Mucosa of descending colon (tissue), 3 donors: ENCODE measurements at regions not wholly inside any gene's neighbourhood (a gene's known extent, or its start where the extent isn't known, plus 50 kb on each side); places are given as distances from the start of the nearest gene placed in this dataset.

Source experiments
- ATAC-seq: fragments of 200-7000 bp; cut with Tn5 transposase; one replicate; pipeline ENCODE4 v1.9.1; 2020; ENCODE audit warnings: mild to moderate bottlenecking, moderate library complexity
- DNase-seq, 3 donors: peaks; one replicate each; pipeline ENCODE4 v3.0.0-alpha.2; 2020
- H3K36me3 ChIP-seq: fragments of 200-600 bp; one replicate; pipeline ENCODE4 v1.8.0; 2021; ENCODE audit warnings: low read depth, mild to moderate bottlenecking
- H3K4me1 ChIP-seq: fragments of 200-600 bp; one replicate; pipeline ENCODE4 v1.8.0; 2021; ENCODE audit warnings: low read depth, mild to moderate bottlenecking
- H3K4me3 ChIP-seq: fragments of 200-600 bp; one replicate; pipeline ENCODE4 v1.8.0; 2021; ENCODE audit warnings: mild to moderate bottlenecking
- H3K9me3 ChIP-seq: fragments of 200-600 bp; one replicate; pipeline ENCODE4 v1.8.0; 2021; ENCODE audit warnings: mild to moderate bottlenecking
- CTCF ChIP-seq: fragments of 200-600 bp; IDR thresholded peaks from one replicate; pipeline ENCODE4 v1.8.0; 2022; ENCODE audit warnings: antibody characterized with exemption, mild to moderate bottlenecking
- intact Hi-C, 2 donors: fragments of 100-400 bp; cut with DNase I in 1 of 2; cut with micrococcal nuclease in 1 of 2; formaldehyde crosslinking; loops; one replicate each; pipeline versions ENCODE4 v1.11.0 to v1.11.1; 2022; cut with DNase I, micrococcal nuclease
- donor health status: DM: no; HTN: no; CAD: no; lungs with moderate emphysema.
- donor health status: DM: no; HTN: no; CAD: no.
- donor health status: DM: no; HTN: yes; CAD: no.

- no peaks in the 10 kb centered on the region for H3K36me3 ChIP-seq
- peaks cover 59% of the 10 kb centered on the region for H3K9me3 ChIP-seq
- no peak overlapping the region for H3K4me3 ChIP-seq
- ATAC-seq: no peak
- H3K4me1 ChIP-seq: no peaks in the 10 kb centered on the region
- DNase-seq: no peak
- intact Hi-C loops: no loop called here
- no peak for TF ChIP-seq CTCF
Measured at GRCh38 chr13:55234311-55234710, 1906.4 kb upstream of the PRR20A start.

GRCh38 chr13:55245005-55245644 is 1895.6 kb upstream of the PRR20A start:
- H3K36me3 ChIP-seq: no peaks in the 10 kb centered on the region
- no peak for TF ChIP-seq CTCF
- DNase-seq (no peak), ATAC-seq (no peak)
- H3K4me3 ChIP-seq: no peak overlapping the region
- H3K4me1 ChIP-seq: no peaks in the 10 kb centered on the region
- H3K9me3 ChIP-seq: peaks cover 33% of the 10 kb centered on the region
- intact Hi-C loops: no loop called here

GRCh38 chr13:55255236-55255635 is 1885.5 kb upstream of the PRR20A start:
- TF ChIP-seq CTCF: no peak
- no peak for DNase-seq
- H3K4me1 ChIP-seq: no peaks in the 10 kb centered on the region
- no peak for ATAC-seq
- no peak overlapping the region for H3K4me3 ChIP-seq
- H3K36me3 ChIP-seq: no peaks in the 10 kb centered on the region
- H3K9me3 ChIP-seq: peaks cover 37% of the 10 kb centered on the region
- intact Hi-C loops: no loop called here

- Histone ChIP-seq H3K36me3 (no peaks in the 10 kb centered on the region), H3K4me1 (no peaks in the 10 kb centered on the region), H3K9me3 (peaks cover 18% of the 10 kb centered on the region), H3K4me3 (no peak overlapping the region)
- DNase-seq (no peak), ATAC-seq (no peak)
- intact Hi-C loops: no loop called here
- no peak for TF ChIP-seq CTCF
Measured at GRCh38 chr13:55263045-55263444, 1877.7 kb upstream of the PRR20A start.

- TF ChIP-seq CTCF: no peak
- Histone ChIP-seq H3K36me3 (no peaks in the 10 kb centered on the region), H3K4me3 (no peak overlapping the region), H3K4me1 (no peaks in the 10 kb centered on the region), H3K9me3 (peaks cover 32% of the 10 kb centered on the region)
- intact Hi-C loops: no loop called here
- DNase-seq (no peak), ATAC-seq (no peak)
Measured at GRCh38 chr13:55266644-55267043, 1874.1 kb upstream of the PRR20A start.

GRCh38 chr13:55298201-55298600 is 1842.5 kb upstream of the PRR20A start:
- Histone ChIP-seq H3K4me3 (no peak overlapping the region), H3K4me1 (no peaks in the 10 kb centered on the region), H3K36me3 (no peaks in the 10 kb centered on the region), H3K9me3 (peaks cover 44% of the 10 kb centered on the region)
- no peak for ATAC-seq
- DNase-seq: no peak
- intact Hi-C loops: no loop called here
- no peak for TF ChIP-seq CTCF
